GM18499 (cell line): ENCODE measurements at regions not wholly inside any gene's neighbourhood (a gene's known extent, or its start where the extent isn't known, plus 50 kb on each side); places are given as distances from the start of the nearest gene placed in this dataset.
"Not testable (repeated sequence)": the region's sequence is repeated elsewhere in the genome, so short reads cannot be mapped to it uniquely, and the experiment has no call there.

Experiments used
- ATAC-seq: cut with Tn5 transposase; IDR thresholded peaks from one replicate; pipeline ENCODE4 v1.9.1; 2021; ENCODE audit warnings: moderate number of reproducible peaks; ENCODE audit not compliant: insufficient read depth, unreplicated experiment

DNA sequence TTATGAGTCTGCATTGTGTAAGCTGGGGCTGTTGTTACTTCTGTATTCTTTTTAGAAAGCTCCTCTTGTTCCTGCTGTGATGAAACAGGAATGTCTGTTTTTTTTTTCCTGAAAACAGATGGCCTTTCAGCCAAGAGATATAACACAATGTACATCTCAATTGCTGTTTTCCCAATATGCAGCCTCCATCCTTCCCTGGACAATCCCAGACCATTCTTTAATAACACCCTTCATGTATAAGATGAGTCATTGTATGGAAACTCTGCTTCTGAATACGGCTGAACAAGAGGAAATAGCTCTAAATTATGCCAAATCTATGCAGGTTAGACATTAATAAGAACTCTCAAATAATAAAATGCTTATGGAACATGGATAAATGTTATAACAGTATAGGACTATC, 60.2 kb upstream of the LRRC4C start:
- ATAC-seq, result no peak

DNA sequence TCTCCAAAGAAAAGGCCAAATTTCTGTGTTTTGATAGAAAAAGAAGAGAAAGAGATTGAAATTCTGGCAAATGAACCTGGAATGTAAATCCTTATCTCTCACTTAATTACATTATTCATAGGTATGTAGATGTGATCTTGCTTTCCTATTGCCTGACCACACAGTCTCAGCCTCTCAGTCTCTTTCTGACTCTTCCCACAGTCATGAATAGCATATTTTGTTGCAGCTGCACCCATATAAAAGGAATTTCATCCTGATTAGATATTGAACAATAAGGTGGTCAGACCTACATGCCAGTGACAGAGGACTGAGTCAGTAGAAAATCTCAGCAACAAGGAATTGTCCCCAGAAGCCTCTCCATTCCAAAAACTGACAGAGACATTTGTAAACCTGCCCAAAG, 62.9 kb upstream of the LRRC4C start:
- no peak for ATAC-seq

DNA sequence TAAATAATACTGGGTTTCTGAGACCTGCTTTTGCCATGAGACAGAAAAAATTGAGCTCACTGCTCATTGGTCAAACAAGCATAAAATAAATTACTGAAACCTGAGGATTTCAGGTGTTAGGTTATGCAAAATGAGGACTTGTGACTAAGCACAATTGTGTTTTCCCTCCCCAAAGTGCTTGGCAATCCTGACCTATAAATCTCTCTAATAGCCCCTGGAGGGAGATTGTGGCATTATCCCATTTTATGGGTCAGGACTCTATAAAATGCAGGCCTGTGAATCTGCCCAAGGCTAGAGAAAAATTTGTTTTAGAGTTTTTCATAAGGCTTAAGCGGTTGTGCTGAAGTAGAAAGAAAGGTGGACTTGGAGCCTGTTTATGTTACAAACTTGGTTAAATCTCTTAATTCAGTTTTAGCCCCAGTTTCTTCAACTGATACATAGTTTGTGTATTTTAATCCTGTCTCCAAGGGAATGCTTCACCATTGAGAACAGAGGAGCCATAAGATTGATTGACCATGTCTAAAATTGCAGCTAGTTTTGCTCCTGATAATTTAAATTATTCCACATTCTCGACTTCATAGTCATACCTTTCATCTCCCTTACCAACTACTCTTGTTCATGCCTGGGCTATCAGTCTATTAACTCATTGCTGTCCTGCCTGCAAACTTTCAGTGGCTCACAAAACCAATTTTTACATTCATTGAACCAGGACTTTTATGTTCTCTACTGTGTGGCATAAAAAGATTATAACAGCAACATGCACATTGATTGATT, 63.6 kb upstream of the LRRC4C start:
- ATAC-seq, result no peak

- no peak for ATAC-seq
Measured at GRCh38 chr11:41527530-41527929, 68.1 kb upstream of the LRRC4C start.

GRCh38 chr11:41532413-41532812, 73.0 kb upstream of the LRRC4C start:
- no peak for ATAC-seq

GRCh38 chr11:41533761-41534160, 74.3 kb upstream of the LRRC4C start:
- ATAC-seq, result no peak

DNA sequence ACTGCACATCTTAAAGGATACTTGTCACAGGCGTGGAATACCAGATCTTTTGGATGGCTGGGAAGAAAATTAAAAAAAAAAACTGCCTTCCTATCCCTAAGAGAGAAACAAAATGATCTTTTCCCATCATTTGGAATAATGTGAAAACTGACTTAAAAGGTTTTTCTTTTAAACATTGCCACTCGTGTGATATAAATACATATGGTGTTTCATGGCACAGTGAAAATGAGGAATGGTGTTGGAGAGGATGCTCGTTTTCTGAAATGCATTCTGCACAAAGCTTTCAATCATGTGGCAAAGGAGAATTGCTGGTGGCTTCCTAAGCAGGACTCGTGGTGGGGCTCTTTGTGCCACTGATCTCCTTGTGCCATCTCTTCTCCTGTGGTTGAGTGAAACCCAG, 74.9 kb upstream of the LRRC4C start:
- no peak for ATAC-seq

DNA sequence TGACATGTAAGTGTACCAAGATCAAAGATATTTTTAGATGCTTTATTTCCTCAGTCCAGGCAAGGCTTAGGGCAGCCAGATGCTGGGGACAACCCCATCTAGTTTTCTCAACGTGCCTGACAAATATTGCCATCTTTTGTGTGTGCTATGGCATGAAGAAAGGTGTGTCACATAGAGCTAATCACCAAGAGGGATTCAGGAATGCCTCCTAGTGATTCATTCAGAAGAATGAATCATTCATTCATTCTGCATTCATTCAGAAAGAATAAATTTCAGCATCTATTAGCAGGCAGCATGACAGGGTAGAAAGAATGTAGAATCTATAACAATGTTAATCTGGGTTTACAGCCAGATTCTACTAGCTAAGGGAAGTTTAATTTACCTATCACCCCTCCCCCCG, 75.4 kb upstream of the LRRC4C start:
- no peak for ATAC-seq

- no peak for ATAC-seq
Measured at GRCh38 chr11:41536021-41536568, 76.6 kb upstream of the LRRC4C start.

GRCh38 chr11:41544902-41545301, 85.5 kb upstream of the LRRC4C start:
- ATAC-seq, result not testable (repeated sequence)

DNA sequence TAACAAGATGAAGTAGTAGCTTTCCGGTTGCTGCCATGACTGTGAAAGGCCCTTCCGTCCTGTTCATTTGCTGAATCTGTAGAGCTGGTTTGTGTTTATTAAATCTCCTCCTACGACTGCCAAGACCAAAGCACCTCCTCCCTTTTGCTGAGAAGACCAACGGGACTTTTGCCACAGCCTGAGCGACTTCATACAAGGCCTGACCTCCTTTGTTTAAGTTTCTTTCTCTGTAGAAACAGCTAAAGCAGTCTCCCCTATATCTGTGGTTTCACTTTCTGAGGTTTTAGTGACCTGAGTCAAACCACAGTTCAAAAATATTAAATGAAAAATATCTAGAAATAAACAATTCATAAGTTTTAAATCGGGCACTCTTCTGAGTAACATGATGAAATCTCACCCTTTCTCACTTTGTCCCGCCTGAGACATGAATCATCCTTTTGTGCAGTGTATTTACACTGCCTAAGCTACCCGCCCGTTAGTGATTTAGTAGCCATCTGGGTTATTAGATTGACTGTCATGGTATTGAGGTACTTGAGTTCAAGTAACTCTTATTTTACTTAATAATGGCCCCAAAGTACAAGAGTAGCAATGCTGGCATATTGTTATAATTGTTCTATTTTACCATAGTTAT, 119.1 kb upstream of the LRRC4C start:
- no peak for ATAC-seq

DNA sequence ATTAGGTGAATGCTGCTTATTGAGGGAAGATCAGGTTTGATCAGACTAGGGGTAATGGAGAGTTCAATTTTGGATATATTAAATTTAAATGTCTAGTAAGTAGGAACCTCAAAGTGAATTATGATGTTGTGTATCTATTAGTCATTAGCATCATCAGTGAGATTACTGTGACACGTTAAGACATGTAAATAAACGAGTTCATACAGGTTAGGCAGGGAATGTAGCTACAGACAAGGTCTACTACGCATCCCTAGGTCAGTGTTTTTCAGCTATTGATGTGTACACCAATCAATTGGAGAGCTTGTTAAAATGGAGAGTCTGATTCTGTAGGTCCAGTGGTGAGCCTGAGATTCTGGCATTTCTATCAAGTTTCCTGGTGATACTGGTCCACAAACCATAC, 120.1 kb upstream of the LRRC4C start:
- ATAC-seq, result no peak

- ATAC-seq, result no peak
Measured at GRCh38 chr11:41609511-41609910, 150.1 kb upstream of the LRRC4C start.

DNA sequence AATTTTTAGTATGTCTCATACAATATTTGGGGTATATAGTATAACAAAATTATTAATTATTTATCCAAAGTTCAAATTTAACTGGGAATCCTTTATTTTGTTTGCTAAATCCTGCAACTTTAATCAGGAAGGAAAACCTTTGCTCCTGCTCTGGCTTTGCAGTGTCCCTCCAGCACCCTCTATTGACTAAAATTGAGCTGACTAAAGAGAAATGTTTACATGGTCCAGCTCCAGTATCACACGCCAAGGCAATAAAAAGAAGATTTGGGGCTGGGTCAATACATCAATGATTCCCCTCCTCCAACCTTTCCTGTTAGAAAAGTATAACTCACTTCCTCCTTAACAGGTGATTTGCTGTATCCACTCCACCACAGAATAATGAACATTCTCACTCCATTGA, 153.0 kb upstream of the LRRC4C start:
- ATAC-seq, result no peak

DNA sequence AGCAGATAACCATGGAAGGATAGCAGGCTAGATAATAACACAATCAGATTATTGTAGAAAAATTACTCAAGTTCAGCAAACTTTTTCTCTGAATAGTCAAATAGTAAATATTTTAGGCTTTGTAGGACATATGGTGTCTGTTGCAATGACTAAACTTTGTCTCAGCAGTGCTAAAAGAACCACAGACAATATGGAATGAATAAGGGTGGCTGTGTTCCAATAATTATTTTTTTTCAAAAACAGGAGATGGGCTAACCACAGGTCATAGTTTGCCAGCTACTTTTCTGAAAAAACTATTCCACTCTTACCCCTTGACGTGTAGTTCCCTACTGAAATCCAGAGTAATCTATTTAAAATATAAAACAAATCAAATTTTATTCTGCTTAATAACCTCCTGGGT, 153.9 kb upstream of the LRRC4C start:
- no peak for ATAC-seq

DNA sequence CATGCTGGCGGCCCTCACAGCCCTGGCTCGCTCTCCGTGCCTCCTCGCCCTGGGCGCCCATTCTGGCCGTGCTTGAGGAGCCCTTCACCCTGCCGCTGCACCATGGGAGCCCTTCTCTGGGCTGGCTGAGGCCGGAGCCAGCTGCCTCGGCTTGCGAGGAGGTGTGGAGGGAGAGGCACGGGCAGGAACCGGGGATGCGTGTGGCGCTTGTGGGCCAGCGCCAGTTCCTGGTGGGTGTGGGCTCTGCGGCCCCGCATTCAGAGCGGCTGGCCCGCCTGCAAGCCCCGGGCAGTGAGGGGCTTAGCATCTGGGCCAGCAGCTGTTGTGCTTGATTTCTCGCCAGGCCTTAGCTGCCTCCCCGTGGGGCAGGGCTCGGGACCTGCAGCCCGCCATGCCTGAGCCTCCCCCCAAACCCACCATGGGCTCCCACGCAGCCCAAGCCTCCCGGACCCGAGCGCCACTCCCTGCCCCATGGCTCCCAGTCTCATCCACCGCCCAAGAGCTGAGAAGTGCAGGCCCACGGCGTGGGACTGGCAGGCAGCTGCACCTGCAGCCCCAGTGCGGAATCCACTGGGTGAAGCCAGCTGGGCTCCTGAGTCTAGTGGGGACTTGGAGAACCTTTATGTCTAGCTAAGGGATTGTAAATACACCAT, 163.4 kb upstream of the LRRC4C start:
- ATAC-seq, result no peak

- ATAC-seq, result no peak
Measured at GRCh38 chr11:41659985-41660384, 200.5 kb upstream of the LRRC4C start.

- ATAC-seq, result no peak
Measured at GRCh38 chr11:41660585-41660984, 201.1 kb upstream of the LRRC4C start.

DNA sequence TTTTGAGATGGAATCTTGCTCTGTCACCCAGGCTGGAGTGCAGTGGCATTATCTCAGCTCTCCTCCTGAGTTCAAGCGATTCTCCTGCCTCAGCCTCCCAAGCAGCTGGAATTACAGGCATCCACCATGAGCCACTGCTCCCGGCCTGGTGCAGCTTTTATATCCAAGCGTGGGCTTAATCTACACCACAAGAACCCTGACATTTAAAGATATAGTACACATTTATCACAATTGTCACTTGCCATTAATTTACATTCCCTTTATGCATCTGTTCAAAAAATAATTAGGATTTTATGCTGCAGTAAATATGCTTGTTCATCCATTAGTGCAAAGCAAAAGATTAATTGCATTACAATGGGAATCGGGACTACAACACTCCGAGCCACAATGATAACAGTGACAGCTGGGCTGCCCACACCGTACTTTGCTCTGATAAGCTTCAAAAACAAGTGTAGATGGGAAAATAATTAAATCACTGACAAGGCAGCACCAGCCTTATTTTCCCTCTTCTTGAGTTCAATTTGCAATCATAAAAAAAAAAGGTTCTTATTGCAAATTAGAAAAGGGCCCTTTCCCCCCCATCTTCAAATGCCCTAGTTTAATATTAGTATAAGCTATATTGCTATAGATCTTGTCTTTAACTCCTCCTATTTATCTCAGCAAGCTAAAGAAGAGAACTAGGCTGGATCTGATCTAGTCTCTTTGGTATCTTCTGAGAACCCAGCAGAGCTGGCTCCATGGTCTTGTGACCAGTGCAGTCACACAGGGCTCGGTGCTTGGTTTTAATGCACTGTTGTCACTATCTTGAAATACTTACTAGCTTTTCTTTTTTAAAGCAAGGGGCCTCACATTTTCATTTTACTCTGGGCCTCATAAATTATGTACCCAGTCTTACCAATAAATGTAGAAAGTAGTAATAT, 206.2 kb upstream of the LRRC4C start:
- no peak for ATAC-seq

- no peak for ATAC-seq
Measured at GRCh38 chr11:41666951-41667653, 207.7 kb upstream of the LRRC4C start.
